Caco-2 (cell line): ENCODE measurements at regions not wholly inside any gene's neighbourhood (a gene's known extent, or its start where the extent isn't known, plus 50 kb on each side); places are given as distances from the start of the nearest gene placed in this dataset.

Source experiments
- BruUV-seq: library from RNA; stranded (reverse); fragments of 400-500 nt; replicated peaks from 2 replicates; lab custom pipeline; 2021; lab: Mats Ljungman, UMichigan
- CTCF ChIA-PET: fragments of 300-600 bp; sonication (Branson Sonifier 250); formaldehyde crosslinking; loops from one replicate; lab custom pipeline; 2022; ENCODE audit warnings: antibody characterized with exemption; lab: Charles Lee
- POLR2A ChIA-PET: fragments of 300-600 bp; sonication (Branson Sonifier 250); formaldehyde crosslinking; loops from one replicate; lab custom pipeline; 2022; ENCODE audit warnings: antibody characterized with exemption; lab: Charles Lee
- DNase-seq, 2 experiments: peaks; one replicate each; pipeline versions ENCODE4 v3.0.0 to v3.0.0-alpha.2; 2020 to 2022
- H3K27me3 ChIP-seq: replicated peaks from 2 replicates; pipeline ENCODE4 v1.6.0; 2011; ENCODE audit warnings: low read length; ENCODE audit not compliant: control insufficient read depth, insufficient read depth
- H3K36me3 ChIP-seq: 2 replicates; pipeline ENCODE4 v1.5.1; 2011; ENCODE audit warnings: low read length; ENCODE audit not compliant: control insufficient read depth, insufficient read depth
- H3K4me1 ChIP-seq: fragments of 250-450 bp; sonication (Bioruptor Pico); 2 replicates; pipeline ENCODE4 v1.5.1; 2020; ENCODE audit warnings: mild to moderate bottlenecking
- H3K4me3 ChIP-seq: 2 replicates; pipeline ENCODE4 v1.5.1; 2011; ENCODE audit warnings: low read depth, mild to moderate bottlenecking, control low read depth, low read length
- H3K9me3 ChIP-seq: fragments of 250-450 bp; sonication (Bioruptor Pico); 2 replicates; pipeline ENCODE4 v1.5.1; 2020; ENCODE audit warnings: mild to moderate bottlenecking, moderate library complexity
- H3K27ac Mint-ChIP-seq: one replicate; pipeline ENCODE4 v1.8.0; 2022; ENCODE audit warnings: mixed read lengths; ENCODE audit not compliant: unreplicated experiment
- H3K27me3 Mint-ChIP-seq: one replicate; pipeline ENCODE4 v1.8.0; 2022; ENCODE audit warnings: mixed read lengths; ENCODE audit not compliant: insufficient read depth, unreplicated experiment
- H3K36me3 Mint-ChIP-seq: one replicate; pipeline ENCODE4 v1.8.0; 2022; ENCODE audit warnings: mild to moderate bottlenecking, mixed read lengths; ENCODE audit not compliant: insufficient read depth, unreplicated experiment
- H3K4me1 Mint-ChIP-seq: one replicate; pipeline ENCODE4 v1.8.0; 2022; ENCODE audit warnings: low read depth, mixed read lengths; ENCODE audit not compliant: unreplicated experiment
- H3K4me3 Mint-ChIP-seq: one replicate; pipeline ENCODE4 v1.8.0; 2022; ENCODE audit warnings: mild to moderate bottlenecking, moderate library complexity, mixed read lengths; ENCODE audit not compliant: unreplicated experiment
- H3K9me3 Mint-ChIP-seq: one replicate; pipeline ENCODE4 v1.8.0; 2022; ENCODE audit warnings: mixed read lengths; ENCODE audit not compliant: unreplicated experiment
- intact Hi-C: fragments of 100-400 bp; cut with micrococcal nuclease; formaldehyde crosslinking; loops from one replicate; pipeline ENCODE4 v1.10.0; 2022; ENCODE audit not compliant: unreplicated experiment
- TF ChIP-seq, protein P1 (sequence below), 2 experiments: fragments of 200-600 bp in 1 of 2; IDR thresholded peaks; 1 replicate in 1 of 2; 2 replicates in 1 of 2; pipeline versions ENCODE4 v1.5.1 to v1.8.0; 2011 to 2022; ENCODE audit warnings: antibody characterized with exemption in 1 of 2, control low read depth in 1 of 2, inconsistent platforms in 1 of 2, low read depth in 1 of 2, low read length in 1 of 2, mild to moderate bottlenecking in 1 of 2, moderate library complexity in 1 of 2; ENCODE audit not compliant: insufficient read depth in 1 of 2, severe bottlenecking in 1 of 2, unreplicated experiment in 1 of 2

DNA sequence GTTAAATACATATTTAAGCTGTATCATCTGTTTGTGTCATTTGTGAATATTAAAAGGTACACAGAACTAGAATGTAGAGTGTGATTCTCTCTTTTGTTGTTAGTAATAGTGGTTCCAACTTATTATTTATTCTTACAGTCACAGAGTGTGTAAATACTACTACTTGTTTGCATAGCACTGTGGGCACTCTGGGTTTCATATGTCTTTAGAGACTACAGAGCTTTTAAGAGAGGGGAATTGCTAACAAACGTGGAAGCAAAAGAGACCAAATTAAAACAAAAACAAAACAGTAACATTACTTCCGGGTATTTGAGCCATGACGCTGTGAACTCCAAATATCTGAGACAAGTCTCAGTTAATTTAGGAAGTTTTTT lies 828.0 kb upstream of the DPPA4 start:
- BruUV-seq, result no TSS peak
- H3K27me3 Mint-ChIP-seq, result no peaks in the 10 kb centered on the region
- no peak for DNase-seq
- no peaks in the 10 kb centered on the region for H3K9me3 Mint-ChIP-seq
- ChIA-PET POLR2A (no interaction called here), CTCF (no interaction called here)
- H3K4me3 Mint-ChIP-seq, result no peak overlapping the region
- intact Hi-C loops, result no loop called here
- Histone ChIP-seq H3K9me3 (no peaks in the 10 kb centered on the region), H3K27me3 (no peaks in the 10 kb centered on the region), H3K36me3 (no peaks in the 10 kb centered on the region), H3K4me1 (0 out of 2 replicates have a peak, but pooled peaks cover 3% of the 10 kb centered on the region), H3K4me3 (no peak overlapping the region)
- TF ChIP-seq, protein P1, sequence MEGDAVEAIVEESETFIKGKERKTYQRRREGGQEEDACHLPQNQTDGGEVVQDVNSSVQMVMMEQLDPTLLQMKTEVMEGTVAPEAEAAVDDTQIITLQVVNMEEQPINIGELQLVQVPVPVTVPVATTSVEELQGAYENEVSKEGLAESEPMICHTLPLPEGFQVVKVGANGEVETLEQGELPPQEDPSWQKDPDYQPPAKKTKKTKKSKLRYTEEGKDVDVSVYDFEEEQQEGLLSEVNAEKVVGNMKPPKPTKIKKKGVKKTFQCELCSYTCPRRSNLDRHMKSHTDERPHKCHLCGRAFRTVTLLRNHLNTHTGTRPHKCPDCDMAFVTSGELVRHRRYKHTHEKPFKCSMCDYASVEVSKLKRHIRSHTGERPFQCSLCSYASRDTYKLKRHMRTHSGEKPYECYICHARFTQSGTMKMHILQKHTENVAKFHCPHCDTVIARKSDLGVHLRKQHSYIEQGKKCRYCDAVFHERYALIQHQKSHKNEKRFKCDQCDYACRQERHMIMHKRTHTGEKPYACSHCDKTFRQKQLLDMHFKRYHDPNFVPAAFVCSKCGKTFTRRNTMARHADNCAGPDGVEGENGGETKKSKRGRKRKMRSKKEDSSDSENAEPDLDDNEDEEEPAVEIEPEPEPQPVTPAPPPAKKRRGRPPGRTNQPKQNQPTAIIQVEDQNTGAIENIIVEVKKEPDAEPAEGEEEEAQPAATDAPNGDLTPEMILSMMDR (IDR thresholded peaks at IDR 0.05; ENCODE audit: insufficient read depth in 1 of 2, low read depth in 1 of 2, low read length in 1 of 2, severe bottlenecking in 1 of 2, unreplicated experiment in 1 of 2), result no peak
- no peak overlapping the region for H3K27ac Mint-ChIP-seq
- H3K36me3 Mint-ChIP-seq, result no peaks in the 10 kb centered on the region
- H3K4me1 Mint-ChIP-seq, result peaks cover 15% of the 10 kb centered on the region

DNA sequence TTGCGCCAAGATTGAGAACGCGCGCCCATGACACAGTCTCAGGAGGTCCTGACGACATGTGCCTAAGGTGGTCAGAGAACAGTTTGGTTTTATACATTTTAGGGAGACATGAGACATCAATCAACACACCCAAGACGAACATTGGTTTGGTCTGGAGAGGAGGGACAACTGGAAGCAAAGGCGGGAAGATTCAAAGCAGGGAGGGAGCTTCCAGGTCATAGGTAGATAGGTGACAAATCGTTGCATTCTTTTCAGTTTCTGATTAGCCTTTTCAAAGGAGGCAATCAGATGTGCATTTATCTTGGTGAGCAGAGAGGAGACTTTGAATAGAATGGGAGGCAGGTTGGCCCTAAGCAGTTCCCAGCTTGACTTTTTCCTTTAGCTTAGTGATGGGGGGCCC lies 828.4 kb upstream of the DPPA4 start:
- H3K4me3 ChIP-seq, result no peak overlapping the region
- H3K4me1 ChIP-seq, result 0 out of 2 replicates have a peak, but pooled peaks cover 3% of the 10 kb centered on the region
- no peak overlapping the region for H3K27ac Mint-ChIP-seq
- no peak for DNase-seq
- ChIA-PET POLR2A (no interaction called here), CTCF (no interaction called here)
- H3K27me3 ChIP-seq, result no peaks in the 10 kb centered on the region
- H3K4me3 Mint-ChIP-seq, result no peak overlapping the region
- H3K36me3 ChIP-seq, result no peaks in the 10 kb centered on the region
- no peaks in the 10 kb centered on the region for H3K36me3 Mint-ChIP-seq
- H3K9me3 ChIP-seq, result no peaks in the 10 kb centered on the region
- intact Hi-C loops, result no loop called here
- peaks cover 15% of the 10 kb centered on the region for H3K4me1 Mint-ChIP-seq
- H3K9me3 Mint-ChIP-seq, result no peaks in the 10 kb centered on the region
- BruUV-seq, result no TSS peak
- TF ChIP-seq, protein P1 (IDR thresholded peaks at IDR 0.05; ENCODE audit: insufficient read depth in 1 of 2, low read depth in 1 of 2, low read length in 1 of 2, severe bottlenecking in 1 of 2, unreplicated experiment in 1 of 2), result no peak
- H3K27me3 Mint-ChIP-seq, result no peaks in the 10 kb centered on the region

DNA sequence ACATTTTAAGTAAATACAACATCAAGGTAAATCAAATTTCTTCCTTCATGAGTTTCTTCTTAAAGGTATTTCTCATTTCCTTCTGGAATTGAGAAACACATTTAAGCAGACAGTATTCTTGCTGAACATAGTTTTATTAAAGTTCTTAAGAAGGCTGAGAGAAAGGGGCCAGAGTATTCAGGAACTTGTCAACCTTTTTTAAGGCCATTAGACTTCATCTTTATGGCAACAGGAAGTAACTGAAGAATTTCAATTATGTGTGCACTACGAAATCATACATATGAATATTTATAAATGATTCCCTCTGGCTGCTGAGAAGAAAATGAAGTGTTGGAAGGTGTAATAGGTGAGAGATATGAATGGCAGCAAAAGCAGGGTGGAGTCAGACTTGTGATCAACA lies 829.4 kb upstream of the DPPA4 start:
- Mint-ChIP-seq H3K36me3 (no peaks in the 10 kb centered on the region), H3K9me3 (no peaks in the 10 kb centered on the region), H3K27me3 (no peaks in the 10 kb centered on the region), H3K4me3 (no peak overlapping the region), H3K27ac (no peak overlapping the region), H3K4me1 (peaks cover 15% of the 10 kb centered on the region)
- ChIA-PET POLR2A (no interaction called here), CTCF (no interaction called here)
- H3K4me3 ChIP-seq, result no peak overlapping the region
- no TSS peak for BruUV-seq
- no peaks in the 10 kb centered on the region for H3K9me3 ChIP-seq
- no peaks in the 10 kb centered on the region for H3K27me3 ChIP-seq
- H3K4me1 ChIP-seq, result 0 out of 2 replicates have a peak, but pooled peaks cover 3% of the 10 kb centered on the region
- intact Hi-C loops, result no loop called here
- H3K36me3 ChIP-seq, result no peaks in the 10 kb centered on the region
- TF ChIP-seq, protein P1 (IDR thresholded peaks at IDR 0.05; ENCODE audit: insufficient read depth in 1 of 2, low read depth in 1 of 2, low read length in 1 of 2, severe bottlenecking in 1 of 2, unreplicated experiment in 1 of 2), result no peak
- no peak for DNase-seq
